Activated T-helper 2 cell treated with anti-CD3 and anti-CD28 coated beads, Interferon-gamma antibody, Interleukin-2, Interleukin-4, amounts not matched to agents 10 μg/mL and 5 μg/mL and 100 μg/mL, durations not matched to agents 14 hours and 24 hours and 36 hours (primary cell): ENCODE measurements at regions not wholly inside any gene's neighbourhood (a gene's known extent, or its start where the extent isn't known, plus 50 kb on each side); places are given as distances from the start of the nearest gene placed in this dataset.

Experiments used
- DNase-seq: peaks from one replicate; pipeline ENCODE4 v3.0.0; 2021; ENCODE audit warnings: low spot score
- H3K27ac Mint-ChIP-seq: one replicate; pipeline ENCODE4 v1.8.0; 2021; ENCODE audit warnings: mixed read lengths
- H3K27me3 Mint-ChIP-seq: one replicate; pipeline ENCODE4 v1.8.0; 2021; ENCODE audit warnings: low read depth, mixed read lengths
- H3K36me3 Mint-ChIP-seq: one replicate; pipeline ENCODE4 v1.8.0; 2021; ENCODE audit warnings: low read depth, mixed read lengths
- H3K4me1 Mint-ChIP-seq: one replicate; pipeline ENCODE4 v1.8.0; 2021; ENCODE audit warnings: low read depth, mixed read lengths
- H3K4me3 Mint-ChIP-seq: one replicate; pipeline ENCODE4 v1.8.0; 2021; ENCODE audit warnings: low read depth, mild to moderate bottlenecking, moderate library complexity, mixed read lengths
- H3K9me3 Mint-ChIP-seq: one replicate; pipeline ENCODE4 v1.8.0; 2021; ENCODE audit warnings: mixed read lengths
- intact Hi-C: fragments of 100-400 bp; cut with micrococcal nuclease; formaldehyde crosslinking; loops from one replicate; pipeline ENCODE4 v1.15.1; 2023

- H3K4me1 Mint-ChIP-seq: no peaks in the 10 kb centered on the region
- H3K4me3 Mint-ChIP-seq: no peak overlapping the region
- no peaks in the 10 kb centered on the region for H3K36me3 Mint-ChIP-seq
- intact Hi-C loops: no loop called here
- H3K9me3 Mint-ChIP-seq: peaks cover 17% of the 10 kb centered on the region
- no peak overlapping the region for H3K27ac Mint-ChIP-seq
- DNase-seq: no peak
- H3K27me3 Mint-ChIP-seq: no peaks in the 10 kb centered on the region
Measured at GRCh38 chr6:78502386-78502887, 364.9 kb upstream of the IRAK1BP1 start.

DNA sequence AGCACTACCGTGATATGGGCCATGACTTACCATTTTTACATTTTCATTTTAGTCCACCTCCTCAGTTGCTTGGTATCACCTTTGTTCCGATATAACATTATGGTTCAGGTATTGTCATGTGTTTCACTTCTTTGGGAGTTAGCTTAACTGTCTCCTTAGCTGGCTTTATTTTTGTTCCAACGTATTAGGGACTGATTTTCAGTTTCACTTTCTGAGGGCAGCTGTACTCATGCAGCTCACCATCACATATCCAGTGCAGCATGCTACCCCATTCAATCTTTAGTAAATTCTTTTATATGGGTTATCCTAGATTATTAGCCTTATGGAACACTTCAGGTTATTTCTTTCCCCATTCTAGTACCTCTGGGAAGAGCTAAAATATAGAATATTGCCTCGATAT lies 362.2 kb upstream of the IRAK1BP1 start:
- H3K27ac Mint-ChIP-seq: no peak overlapping the region
- no peak for DNase-seq
- H3K9me3 Mint-ChIP-seq: peaks cover 21% of the 10 kb centered on the region
- H3K4me1 Mint-ChIP-seq: no peaks in the 10 kb centered on the region
- no peaks in the 10 kb centered on the region for H3K36me3 Mint-ChIP-seq
- no peaks in the 10 kb centered on the region for H3K27me3 Mint-ChIP-seq
- no peak overlapping the region for H3K4me3 Mint-ChIP-seq
- intact Hi-C loops: no loop called here

DNA sequence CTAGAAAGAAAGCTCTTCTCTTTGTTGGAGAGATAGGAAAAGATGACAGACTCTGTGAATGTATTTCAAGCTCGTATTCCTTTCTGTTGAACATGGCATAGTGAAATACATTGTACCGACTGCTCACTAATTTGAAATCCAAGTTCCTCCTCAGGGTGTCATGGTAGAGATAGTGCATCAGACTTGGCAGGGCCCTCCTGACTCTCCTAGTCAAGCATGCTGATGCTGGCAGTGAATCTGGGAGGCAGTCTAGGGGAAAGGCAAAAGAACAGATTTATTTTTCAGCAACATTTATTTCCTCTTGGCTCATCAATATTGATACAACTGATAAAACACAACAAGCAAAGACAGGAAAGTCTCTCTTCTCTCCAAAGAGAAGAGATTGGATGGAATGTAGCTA lies 356.3 kb upstream of the IRAK1BP1 start:
- Mint-ChIP-seq H3K27ac (no peak overlapping the region), H3K36me3 (no peaks in the 10 kb centered on the region), H3K4me1 (no peaks in the 10 kb centered on the region), H3K9me3 (peaks cover 12% of the 10 kb centered on the region), H3K4me3 (no peak overlapping the region), H3K27me3 (no peaks in the 10 kb centered on the region)
- intact Hi-C loops: no loop called here
- no peak for DNase-seq

GRCh38 chr6:78513856-78514255 lies 353.5 kb upstream of the IRAK1BP1 start:
- H3K4me1 Mint-ChIP-seq: no peaks in the 10 kb centered on the region
- DNase-seq: no peak
- H3K27me3 Mint-ChIP-seq: no peaks in the 10 kb centered on the region
- H3K4me3 Mint-ChIP-seq: no peak overlapping the region
- intact Hi-C loops: no loop called here
- H3K27ac Mint-ChIP-seq: no peak overlapping the region
- no peaks in the 10 kb centered on the region for H3K9me3 Mint-ChIP-seq
- no peaks in the 10 kb centered on the region for H3K36me3 Mint-ChIP-seq

DNA sequence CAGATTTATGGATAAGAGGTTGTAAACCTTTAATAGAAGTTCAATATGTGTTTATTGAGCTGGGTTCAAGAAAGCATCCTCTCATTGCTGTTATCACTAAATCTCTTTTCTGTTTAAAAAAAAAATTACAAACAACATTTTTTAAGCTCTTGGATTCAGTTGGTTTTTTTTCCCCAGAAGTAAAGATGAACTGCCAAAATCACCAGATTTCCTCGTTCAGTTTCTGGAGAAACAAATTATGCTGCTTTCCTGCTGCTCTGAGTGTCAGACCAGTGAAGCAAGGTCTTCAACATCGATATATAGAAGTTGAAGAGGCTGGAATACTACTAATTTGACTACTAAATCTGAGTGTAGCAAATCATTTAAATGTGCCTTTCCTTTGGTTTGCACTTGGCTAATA lies 352.1 kb upstream of the IRAK1BP1 start:
- intact Hi-C loops: no loop called here
- no peaks in the 10 kb centered on the region for H3K4me1 Mint-ChIP-seq
- H3K9me3 Mint-ChIP-seq: no peaks in the 10 kb centered on the region
- DNase-seq: no peak
- H3K27ac Mint-ChIP-seq: no peak overlapping the region
- no peaks in the 10 kb centered on the region for H3K36me3 Mint-ChIP-seq
- H3K27me3 Mint-ChIP-seq: no peaks in the 10 kb centered on the region
- no peak overlapping the region for H3K4me3 Mint-ChIP-seq

DNA sequence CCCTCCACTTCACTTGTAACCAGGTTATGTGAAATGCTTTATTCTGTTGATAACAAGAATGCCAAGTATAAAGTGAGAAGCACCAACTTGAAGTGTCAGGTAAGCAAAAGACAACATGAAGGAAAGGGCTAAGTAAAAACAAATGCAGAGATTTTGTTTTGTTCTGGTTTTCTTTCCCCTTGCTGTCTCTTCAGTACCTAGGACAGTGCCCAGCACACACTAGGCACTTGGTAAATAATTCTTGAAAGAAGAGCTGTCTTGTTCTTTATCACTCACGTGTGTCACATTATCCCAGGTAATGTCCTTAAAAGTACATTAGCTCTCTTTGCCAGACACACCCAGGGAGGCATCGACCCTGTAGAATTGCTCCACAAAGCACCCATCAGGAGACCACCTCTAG lies 350.0 kb upstream of the IRAK1BP1 start:
- H3K27me3 Mint-ChIP-seq: no peaks in the 10 kb centered on the region
- no peak for DNase-seq
- H3K27ac Mint-ChIP-seq: no peak overlapping the region
- no peaks in the 10 kb centered on the region for H3K9me3 Mint-ChIP-seq
- H3K4me3 Mint-ChIP-seq: no peak overlapping the region
- no peaks in the 10 kb centered on the region for H3K4me1 Mint-ChIP-seq
- no peaks in the 10 kb centered on the region for H3K36me3 Mint-ChIP-seq
- intact Hi-C loops: no loop called here

DNA sequence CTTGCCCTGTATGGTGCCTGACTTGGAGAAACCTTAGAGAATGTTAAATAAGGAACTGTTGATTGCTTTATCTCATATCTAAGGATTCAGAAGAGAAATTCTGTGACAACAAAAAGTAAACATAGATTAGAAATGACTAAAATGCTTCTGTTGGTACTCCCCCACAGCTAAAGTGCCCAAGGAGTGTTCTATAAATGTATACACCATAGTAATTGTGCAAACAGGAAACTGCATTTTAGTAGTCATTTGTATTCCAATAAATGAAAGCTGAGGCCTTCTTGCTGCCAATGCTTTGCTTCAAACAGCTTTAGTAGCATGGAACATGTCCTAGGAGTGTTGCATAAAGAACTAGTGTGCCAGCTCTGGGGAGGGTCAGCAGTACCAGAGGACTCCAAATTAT lies 343.7 kb upstream of the IRAK1BP1 start:
- H3K27ac Mint-ChIP-seq: no peak overlapping the region
- no peaks in the 10 kb centered on the region for H3K36me3 Mint-ChIP-seq
- no peaks in the 10 kb centered on the region for H3K4me1 Mint-ChIP-seq
- H3K4me3 Mint-ChIP-seq: no peak overlapping the region
- no peaks in the 10 kb centered on the region for H3K27me3 Mint-ChIP-seq
- intact Hi-C loops: no loop called here
- no peaks in the 10 kb centered on the region for H3K9me3 Mint-ChIP-seq
- DNase-seq: no peak

- H3K4me3 Mint-ChIP-seq: no peak overlapping the region
- intact Hi-C loops: no loop called here
- H3K27ac Mint-ChIP-seq: no peak overlapping the region
- no peaks in the 10 kb centered on the region for H3K4me1 Mint-ChIP-seq
- no peaks in the 10 kb centered on the region for H3K9me3 Mint-ChIP-seq
- no peaks in the 10 kb centered on the region for H3K36me3 Mint-ChIP-seq
- no peak for DNase-seq
- H3K27me3 Mint-ChIP-seq: no peaks in the 10 kb centered on the region
Measured at GRCh38 chr6:78525976-78526375, 341.4 kb upstream of the IRAK1BP1 start.

DNA sequence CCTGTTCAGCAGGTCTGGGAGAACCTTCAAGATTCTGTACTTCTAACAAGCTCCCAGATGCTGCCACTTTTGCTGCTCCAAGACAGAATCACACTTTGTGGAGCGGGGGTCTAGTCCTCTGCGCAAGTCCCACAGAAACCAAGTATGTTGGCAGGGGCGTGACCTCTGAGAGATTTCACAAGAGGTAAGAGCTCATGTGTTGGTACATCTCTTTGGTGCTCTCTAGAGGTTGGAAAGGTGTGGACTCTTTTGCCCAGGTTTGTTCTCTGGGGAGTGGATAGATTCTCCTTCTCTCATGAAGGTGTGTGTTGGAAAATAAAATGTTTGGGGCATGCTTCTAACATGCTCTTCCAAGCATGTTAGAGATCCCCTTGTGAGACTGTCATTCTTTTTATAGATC lies 340.9 kb upstream of the IRAK1BP1 start:
- Mint-ChIP-seq H3K4me3 (no peak overlapping the region), H3K9me3 (no peaks in the 10 kb centered on the region), H3K27ac (no peak overlapping the region), H3K27me3 (no peaks in the 10 kb centered on the region), H3K4me1 (no peaks in the 10 kb centered on the region), H3K36me3 (no peaks in the 10 kb centered on the region)
- intact Hi-C loops: no loop called here
- no peak for DNase-seq

- Mint-ChIP-seq H3K36me3 (no peaks in the 10 kb centered on the region), H3K4me3 (no peak overlapping the region), H3K4me1 (no peaks in the 10 kb centered on the region), H3K27ac (no peak overlapping the region), H3K9me3 (no peaks in the 10 kb centered on the region), H3K27me3 (no peaks in the 10 kb centered on the region)
- no peak for DNase-seq
- intact Hi-C loops: no loop called here
Measured at GRCh38 chr6:78528926-78529325, 338.4 kb upstream of the IRAK1BP1 start.

DNA sequence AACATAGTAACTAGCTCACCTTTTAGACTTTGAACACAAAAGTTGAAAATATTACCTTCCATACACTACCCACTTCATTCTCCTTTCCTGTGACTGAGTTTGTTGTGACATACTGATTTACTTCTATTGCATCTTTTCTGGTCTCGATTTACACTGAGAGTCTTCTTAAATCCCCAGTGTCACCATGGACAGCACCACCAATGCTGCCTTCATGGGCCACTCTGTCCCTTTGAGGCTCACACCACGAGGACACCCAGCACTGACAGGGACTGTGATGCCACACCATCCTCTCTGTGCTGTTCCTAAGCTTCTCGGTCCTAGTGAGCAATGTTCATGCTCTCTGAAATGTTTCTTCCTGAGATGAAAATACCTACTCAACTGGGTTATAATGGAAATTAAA lies 337.1 kb upstream of the IRAK1BP1 start:
- Mint-ChIP-seq H3K27ac (no peak overlapping the region), H3K36me3 (no peaks in the 10 kb centered on the region), H3K4me3 (no peak overlapping the region), H3K4me1 (no peaks in the 10 kb centered on the region), H3K27me3 (no peaks in the 10 kb centered on the region), H3K9me3 (no peaks in the 10 kb centered on the region)
- intact Hi-C loops: no loop called here
- no peak for DNase-seq

DNA sequence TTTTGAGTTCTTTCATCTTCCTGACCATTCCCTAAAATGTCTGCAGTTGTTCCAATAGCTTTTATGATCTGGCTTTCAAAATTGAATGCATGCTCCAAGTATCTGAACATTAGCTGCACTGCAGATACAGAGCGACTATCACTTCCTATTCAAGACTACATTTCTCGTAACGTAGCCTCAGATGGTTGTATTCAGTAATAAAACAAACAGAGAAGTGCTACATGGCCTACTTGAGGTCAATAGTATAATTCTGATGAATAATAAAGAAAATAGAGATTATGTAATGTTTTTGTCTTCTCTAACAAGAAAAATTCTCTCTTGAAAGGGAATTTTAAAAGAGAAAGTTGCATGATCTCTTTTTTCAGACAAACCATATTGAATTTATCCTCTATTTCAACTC lies 333.9 kb upstream of the IRAK1BP1 start:
- Mint-ChIP-seq H3K4me1 (no peaks in the 10 kb centered on the region), H3K27me3 (no peaks in the 10 kb centered on the region), H3K36me3 (no peaks in the 10 kb centered on the region), H3K9me3 (no peaks in the 10 kb centered on the region), H3K27ac (no peak overlapping the region), H3K4me3 (no peak overlapping the region)
- intact Hi-C loops: no loop called here
- no peak for DNase-seq

DNA sequence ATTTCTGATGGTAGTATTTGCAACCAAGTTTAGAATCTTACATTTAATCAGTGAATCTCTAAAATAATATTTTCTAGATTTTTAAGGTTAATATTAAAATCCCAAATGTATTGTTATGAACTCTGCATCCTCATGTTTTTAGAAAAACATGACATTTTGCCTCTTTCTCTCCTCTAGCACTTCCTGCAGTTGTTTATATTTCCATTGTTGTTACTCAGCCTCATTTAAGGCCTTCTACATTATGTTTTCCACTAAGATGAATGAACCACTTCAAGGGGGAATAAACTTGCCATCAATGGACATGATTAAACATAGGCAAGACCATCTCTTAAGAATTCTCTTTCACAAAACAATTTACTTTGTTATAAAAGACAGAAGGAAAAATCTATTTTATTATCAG lies 333.5 kb upstream of the IRAK1BP1 start:
- H3K4me1 Mint-ChIP-seq: no peaks in the 10 kb centered on the region
- no peak overlapping the region for H3K27ac Mint-ChIP-seq
- H3K4me3 Mint-ChIP-seq: no peak overlapping the region
- intact Hi-C loops: no loop called here
- no peak for DNase-seq
- no peaks in the 10 kb centered on the region for H3K9me3 Mint-ChIP-seq
- no peaks in the 10 kb centered on the region for H3K36me3 Mint-ChIP-seq
- no peaks in the 10 kb centered on the region for H3K27me3 Mint-ChIP-seq

- DNase-seq: no peak
- intact Hi-C loops: no loop called here
- Mint-ChIP-seq H3K27ac (no peak overlapping the region), H3K4me3 (no peak overlapping the region), H3K4me1 (no peaks in the 10 kb centered on the region), H3K36me3 (no peaks in the 10 kb centered on the region), H3K9me3 (no peaks in the 10 kb centered on the region), H3K27me3 (no peaks in the 10 kb centered on the region)
Measured at GRCh38 chr6:78538002-78538401, 329.3 kb upstream of the IRAK1BP1 start.
